Vagina (tissue), 2 donors: ENCODE measurements at regions not wholly inside any gene's neighbourhood (a gene's known extent, or its start where the extent isn't known, plus 50 kb on each side); places are given as distances from the start of the nearest gene placed in this dataset.

ENCODE experiments used
- POLR2A ChIP-seq, 2 donors: fragments of 450-650 bp; IDR thresholded peaks; one replicate each; pipeline ENCODE4 v1.6.1; 2017; ENCODE audit warnings: antibody characterized with exemption in 2 of 2, mild to moderate bottlenecking in 2 of 2, moderate library complexity in 2 of 2
- POLR2AphosphoS5 ChIP-seq, 2 donors: sonication (generic); formaldehyde crosslinking; IDR thresholded peaks; one replicate each; pipeline ENCODE4 v1.9.0; 2017; ENCODE audit warnings: antibody characterized with exemption in 2 of 2, mild to moderate bottlenecking in 2 of 2, low read depth in 1 of 2; ENCODE audit not compliant: insufficient read depth in 1 of 2
- TF ChIP-seq, protein P1 (sequence below), 3 experiments: fragments of 450-650 bp in 2 of 3; fragments of 200-600 bp in 1 of 3; sonication (generic) in 1 of 3; IDR thresholded peaks; one replicate each; pipeline ENCODE4 v1.5.1; 2017 to 2019; ENCODE audit warnings: antibody characterized with exemption in 3 of 3, mild to moderate bottlenecking in 2 of 3, moderate library complexity in 2 of 3

GRCh38 chr2:18336975-18337374 is 223.5 kb downstream of the RDH14 start:
- TF ChIP-seq POLR2AphosphoS5 (IDR thresholded peaks at IDR 0.05; ENCODE audit: insufficient read depth in 1 of 2, low read depth in 1 of 2) (no peak), POLR2A (IDR thresholded peaks at IDR 0.05) (no peak)
- TF ChIP-seq, protein P1, sequence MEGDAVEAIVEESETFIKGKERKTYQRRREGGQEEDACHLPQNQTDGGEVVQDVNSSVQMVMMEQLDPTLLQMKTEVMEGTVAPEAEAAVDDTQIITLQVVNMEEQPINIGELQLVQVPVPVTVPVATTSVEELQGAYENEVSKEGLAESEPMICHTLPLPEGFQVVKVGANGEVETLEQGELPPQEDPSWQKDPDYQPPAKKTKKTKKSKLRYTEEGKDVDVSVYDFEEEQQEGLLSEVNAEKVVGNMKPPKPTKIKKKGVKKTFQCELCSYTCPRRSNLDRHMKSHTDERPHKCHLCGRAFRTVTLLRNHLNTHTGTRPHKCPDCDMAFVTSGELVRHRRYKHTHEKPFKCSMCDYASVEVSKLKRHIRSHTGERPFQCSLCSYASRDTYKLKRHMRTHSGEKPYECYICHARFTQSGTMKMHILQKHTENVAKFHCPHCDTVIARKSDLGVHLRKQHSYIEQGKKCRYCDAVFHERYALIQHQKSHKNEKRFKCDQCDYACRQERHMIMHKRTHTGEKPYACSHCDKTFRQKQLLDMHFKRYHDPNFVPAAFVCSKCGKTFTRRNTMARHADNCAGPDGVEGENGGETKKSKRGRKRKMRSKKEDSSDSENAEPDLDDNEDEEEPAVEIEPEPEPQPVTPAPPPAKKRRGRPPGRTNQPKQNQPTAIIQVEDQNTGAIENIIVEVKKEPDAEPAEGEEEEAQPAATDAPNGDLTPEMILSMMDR (IDR thresholded peaks at IDR 0.05), result no peak
